Calu3 (cell line): ENCODE measurements at regions not wholly inside any gene's neighbourhood (a gene's known extent, or its start where the extent isn't known, plus 50 kb on each side); places are given as distances from the start of the nearest gene placed in this dataset.

ENCODE experiments used
- BruUV-seq: library from RNA; stranded (reverse); fragments of 400-500 nt; replicated peaks from 2 replicates; lab custom pipeline; 2021; lab: Mats Ljungman, UMichigan
- CTCF ChIA-PET: fragments of 300-600 bp; sonication (Branson Sonifier 250); formaldehyde crosslinking; loops from one replicate; lab custom pipeline; 2022; ENCODE audit warnings: antibody characterized with exemption; lab: Charles Lee
- DNase-seq: peaks from one replicate; pipeline ENCODE4 v3.0.0; 2022
- H3K27ac Mint-ChIP-seq: one replicate; pipeline ENCODE4 v1.8.0; 2022; ENCODE audit warnings: mixed read lengths; ENCODE audit not compliant: unreplicated experiment
- H3K27me3 Mint-ChIP-seq: one replicate; pipeline ENCODE4 v1.8.0; 2022; ENCODE audit warnings: mixed read lengths; ENCODE audit not compliant: unreplicated experiment
- H3K36me3 Mint-ChIP-seq: one replicate; pipeline ENCODE4 v1.8.0; 2022; ENCODE audit warnings: mild to moderate bottlenecking, moderate library complexity, mixed read lengths; ENCODE audit not compliant: insufficient read depth, unreplicated experiment
- H3K4me1 Mint-ChIP-seq: one replicate; pipeline ENCODE4 v1.8.0; 2022; ENCODE audit warnings: mild to moderate bottlenecking, low read depth, mixed read lengths; ENCODE audit not compliant: unreplicated experiment
- H3K4me3 Mint-ChIP-seq: one replicate; pipeline ENCODE4 v1.8.0; 2022; ENCODE audit warnings: mild to moderate bottlenecking, low read depth, moderate library complexity, mixed read lengths; ENCODE audit not compliant: unreplicated experiment
- H3K9me3 Mint-ChIP-seq: one replicate; pipeline ENCODE4 v1.8.0; 2022; ENCODE audit warnings: low read depth, mixed read lengths; ENCODE audit not compliant: unreplicated experiment
- CTCF ChIP-seq: fragments of 200-600 bp; IDR thresholded peaks from one replicate; pipeline ENCODE4 v1.8.0; 2022; ENCODE audit warnings: antibody characterized with exemption; ENCODE audit not compliant: unreplicated experiment
- intact Hi-C: fragments of 100-400 bp; cut with micrococcal nuclease; formaldehyde crosslinking; loops from one replicate; pipeline ENCODE4 v1.10.0; 2022; ENCODE audit not compliant: unreplicated experiment

GRCh38 chrX:99445336-99445735, 964.7 kb downstream of the PCDH19 start:
- no peaks in the 10 kb centered on the region for H3K36me3 Mint-ChIP-seq
- TF ChIP-seq CTCF: no peak
- intact Hi-C loops: no loop called here
- H3K27ac Mint-ChIP-seq: no peak overlapping the region
- H3K9me3 Mint-ChIP-seq: no peaks in the 10 kb centered on the region
- H3K4me1 Mint-ChIP-seq: no peaks in the 10 kb centered on the region
- no peak for DNase-seq
- no peaks in the 10 kb centered on the region for H3K27me3 Mint-ChIP-seq
- BruUV-seq: no TSS peak
- CTCF ChIA-PET: no interaction called here
- H3K4me3 Mint-ChIP-seq: no peak overlapping the region

- Mint-ChIP-seq H3K27ac (no peak overlapping the region), H3K9me3 (peaks cover 4% of the 10 kb centered on the region), H3K4me1 (no peaks in the 10 kb centered on the region), H3K36me3 (no peaks in the 10 kb centered on the region), H3K27me3 (no peaks in the 10 kb centered on the region), H3K4me3 (no peak overlapping the region)
- BruUV-seq: no TSS peak
- TF ChIP-seq CTCF: no peak
- CTCF ChIA-PET: interaction anchor here (0.5 kb wide), 1 partner anchor 1890 kb away, joined by 3 read pairs; no protein-coding TSS in a partner anchor
- intact Hi-C loops: no loop called here
- no peak for DNase-seq
Measured at GRCh38 chrX:99421796-99422195, 988.3 kb downstream of the PCDH19 start.

GRCh38 chrX:99415470-99415869, 994.6 kb downstream of the PCDH19 start:
- intact Hi-C loops: no loop called here
- no TSS peak for BruUV-seq
- Mint-ChIP-seq H3K27ac (no peak overlapping the region), H3K27me3 (no peaks in the 10 kb centered on the region), H3K4me1 (no peaks in the 10 kb centered on the region), H3K9me3 (peaks cover 4% of the 10 kb centered on the region), H3K4me3 (no peak overlapping the region), H3K36me3 (no peaks in the 10 kb centered on the region)
- no peak for TF ChIP-seq CTCF
- no peak for DNase-seq
- CTCF ChIA-PET: interaction anchor here (0.7 kb wide), 1 partner anchor 673 kb away, joined by 3 read pairs; no protein-coding TSS in a partner anchor

GRCh38 chrX:99413317-99413716, 996.8 kb downstream of the PCDH19 start:
- Mint-ChIP-seq H3K27ac (no peak overlapping the region), H3K4me3 (no peak overlapping the region), H3K4me1 (no peaks in the 10 kb centered on the region), H3K27me3 (no peaks in the 10 kb centered on the region), H3K9me3 (peaks cover 8% of the 10 kb centered on the region), H3K36me3 (no peaks in the 10 kb centered on the region)
- intact Hi-C loops: no loop called here
- TF ChIP-seq CTCF: no peak
- CTCF ChIA-PET: no interaction called here
- no TSS peak for BruUV-seq
- no peak for DNase-seq
